Ovary (tissue), 3 donors: ENCODE measurements at regions not wholly inside any gene's neighbourhood (a gene's known extent, or its start where the extent isn't known, plus 50 kb on each side); places are given as distances from the start of the nearest gene placed in this dataset.

Source experiments
- CTCF ChIP-seq, 3 donors: fragments of 450-650 bp in 2 of 3; fragments of 200-600 bp in 1 of 3; IDR thresholded peaks; one replicate each; pipeline versions ENCODE4 v1.5.1 to v1.8.0; 2016 to 2022; ENCODE audit warnings: antibody characterized with exemption in 3 of 3, mild to moderate bottlenecking in 1 of 3
- POLR2A ChIP-seq: fragments of 450-650 bp; IDR thresholded peaks from one replicate; pipeline ENCODE4 v1.6.1; 2017; ENCODE audit warnings: antibody characterized with exemption, mild to moderate bottlenecking, moderate library complexity
- donor health status: DM: no; HTN: no; CAD: no.

- TF ChIP-seq POLR2A (no peak), CTCF (IDR thresholded peaks at IDR 0.05) (no peak)
Observed at GRCh38 chr22:22142661-22143060, 101.9 kb upstream of the VPREB1 start.
